PC-3 (cell line): ENCODE measurements at regions not wholly inside any gene's neighbourhood (a gene's known extent, or its start where the extent isn't known, plus 50 kb on each side); places are given as distances from the start of the nearest gene placed in this dataset.

Experiments used
- ATAC-seq: fragments of 200-7000 bp; cut with Tn5 transposase; 2 replicates; pipeline ENCODE4 v1.9.1; 2020; ENCODE audit warnings: mild to moderate bottlenecking, moderate library complexity
- BruUV-seq: library from RNA; stranded (reverse); fragments of 400-500 nt; replicated peaks from 2 replicates; lab custom pipeline; 2021; lab: Mats Ljungman, UMichigan
- CTCF ChIA-PET: fragments of 300-600 bp; sonication (Branson Sonifier 250); formaldehyde crosslinking; loops from one replicate; lab custom pipeline; 2022; ENCODE audit warnings: antibody characterized with exemption; lab: Charles Lee
- POLR2A ChIA-PET: fragments of 300-600 bp; sonication (Branson Sonifier 250); formaldehyde crosslinking; loops from one replicate; lab custom pipeline; 2022; ENCODE audit warnings: antibody characterized with exemption; ENCODE audit not compliant: unreplicated experiment; lab: Charles Lee
- DNase-seq: peaks from one replicate; pipeline ENCODE4 v3.0.0-alpha.2; 2015
- H2AFZ ChIP-seq: fragments of 300-600 bp; sonication (generic); 2 replicates; pipeline ENCODE4 v1.6.0; 2016; ENCODE audit warnings: antibody characterized with exemption, low read length
- H3F3A ChIP-seq: fragments of 300-600 bp; sonication (generic); one replicate; pipeline ENCODE4 v1.6.0; 2017; ENCODE audit warnings: antibody characterized with exemption, low read length, control low read depth, mild to moderate bottlenecking; ENCODE audit not compliant: unreplicated experiment
- H3K27ac ChIP-seq: fragments of 300-600 bp; sonication (generic); 2 replicates; pipeline ENCODE4 v1.5.1; 2016; ENCODE audit warnings: mild to moderate bottlenecking, low read length
- H3K27me3 ChIP-seq: fragments of 300-600 bp; sonication (generic); 2 replicates; pipeline ENCODE4 v1.6.1; 2016; ENCODE audit warnings: low read length, mixed read lengths
- H3K36me3 ChIP-seq: fragments of 300-600 bp; sonication (generic); 2 replicates; pipeline ENCODE4 v1.6.1; 2016; ENCODE audit warnings: low read depth, mixed run types, low read length, mixed read lengths
- H3K4me1 ChIP-seq: fragments of 300-600 bp; sonication (generic); 2 replicates; pipeline ENCODE4 v1.5.1; 2016; ENCODE audit warnings: low read length; ENCODE audit not compliant: insufficient read depth
- H3K4me2 ChIP-seq: fragments of 300-600 bp; sonication (generic); 2 replicates; pipeline ENCODE4 v1.6.0; 2016; ENCODE audit warnings: low read length
- H3K4me3 ChIP-seq: fragments of 300-600 bp; sonication (generic); 2 replicates; pipeline ENCODE4 v1.5.1; 2016; ENCODE audit warnings: mild to moderate bottlenecking, low read length, mixed read lengths
- H3K79me2 ChIP-seq: fragments of 300-600 bp; sonication (generic); 2 replicates; pipeline ENCODE4 v1.6.1; 2017; ENCODE audit warnings: low read length, mixed read lengths
- H3K9ac ChIP-seq: fragments of 300-600 bp; sonication (generic); 2 replicates; pipeline ENCODE4 v1.6.0; 2016; ENCODE audit warnings: mild to moderate bottlenecking, low read length
- H3K9me2 ChIP-seq: fragments of 300-600 bp; sonication (generic); replicated peaks from 2 replicates; pipeline ENCODE4 v1.6.1; 2016; ENCODE audit warnings: mixed run types, low read length, mixed read lengths
- H3K9me3 ChIP-seq: fragments of 300-600 bp; sonication (generic); 2 replicates; pipeline ENCODE4 v1.6.1; 2016; ENCODE audit warnings: low read length, mixed read lengths
- H4K20me1 ChIP-seq: fragments of 300-600 bp; sonication (generic); 2 replicates; pipeline ENCODE4 v1.6.1; 2016; ENCODE audit warnings: low read length, mixed read lengths
- CTCF ChIP-seq: fragments of 300-600 bp; sonication (generic); conservative IDR thresholded peaks from 2 replicates; pipeline ENCODE4 v1.5.1; 2017; ENCODE audit warnings: antibody characterized with exemption, low read depth, mild to moderate bottlenecking, low read length
- EZH2 ChIP-seq: fragments of 300-600 bp; sonication (generic); IDR thresholded peaks from one replicate; pipeline ENCODE4 v1.6.1; 2017; ENCODE audit warnings: antibody characterized with exemption, mild to moderate bottlenecking, low read length; ENCODE audit not compliant: unreplicated experiment
- EZH2phosphoT487 ChIP-seq: fragments of 300-600 bp; sonication (generic); IDR thresholded peaks from 2 replicates; pipeline ENCODE4 v1.6.1; 2018; ENCODE audit warnings: mild to moderate bottlenecking, antibody characterized with exemption, low read length, borderline replicate concordance
- intact Hi-C: fragments of 100-400 bp; cut with micrococcal nuclease; formaldehyde crosslinking; loops from 2 replicates; pipeline ENCODE4 v1.9.0; 2023

- Histone ChIP-seq H3K36me3 (no peaks in the 10 kb centered on the region), H4K20me1 (no peaks in the 10 kb centered on the region), H3K4me3 (no peak overlapping the region), H3K9me2 (no peaks in the 10 kb centered on the region), H3K9ac (no peak overlapping the region), H3K27ac (no peak overlapping the region), H3K4me2 (no peak overlapping the region), H3K4me1 (no peaks in the 10 kb centered on the region), H3F3A (no peaks in the 10 kb centered on the region), H3K27me3 (no peaks in the 10 kb centered on the region), H3K79me2 (no peaks in the 10 kb centered on the region), H3K9me3 (no peaks in the 10 kb centered on the region), H2AFZ (no peak overlapping the region)
- DNase-seq: no peak
- ATAC-seq: no peak
- no TSS peak for BruUV-seq
- POLR2A ChIA-PET: no interaction called here
- CTCF ChIA-PET: no interaction called here
- no peak for TF ChIP-seq EZH2phosphoT487
- no peak for TF ChIP-seq CTCF
- no peak for TF ChIP-seq EZH2
- intact Hi-C loops: no loop called here
These were observed 73.3 kb upstream of the WAC start for GRCh38 chr10:28459453-28460144.

DNA sequence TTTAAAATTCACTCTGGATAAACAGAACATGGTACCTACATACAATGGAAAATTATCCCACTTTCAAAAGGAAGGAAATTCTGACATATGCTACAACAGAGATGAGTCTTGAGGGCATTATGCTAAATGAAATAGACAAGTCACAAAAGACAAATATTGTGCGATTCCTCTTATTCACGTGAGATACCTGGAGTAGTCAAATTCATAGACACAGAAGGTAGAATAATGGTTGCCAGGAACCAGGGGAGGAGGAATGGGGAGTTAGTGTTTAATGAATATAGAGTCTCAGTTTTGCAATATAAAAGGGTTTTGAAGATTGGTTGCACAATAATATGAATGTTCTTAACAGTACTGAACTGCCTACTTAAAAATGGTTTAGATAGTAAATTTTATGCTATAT lies 69.8 kb upstream of the WAC start:
- no peak overlapping the region for H3K9ac ChIP-seq
- no peaks in the 10 kb centered on the region for H3K4me1 ChIP-seq
- ChIA-PET POLR2A (no interaction called here), CTCF (no interaction called here)
- ATAC-seq (no peak), DNase-seq (no peak)
- no peaks in the 10 kb centered on the region for H3K27me3 ChIP-seq
- no peak for TF ChIP-seq EZH2
- TF ChIP-seq EZH2phosphoT487: no peak
- no peak for TF ChIP-seq CTCF
- H3F3A ChIP-seq: no peaks in the 10 kb centered on the region
- no peak overlapping the region for H2AFZ ChIP-seq
- no peaks in the 10 kb centered on the region for H4K20me1 ChIP-seq
- no peaks in the 10 kb centered on the region for H3K79me2 ChIP-seq
- H3K4me3 ChIP-seq: no peak overlapping the region
- intact Hi-C loops: no loop called here
- H3K9me2 ChIP-seq: no peaks in the 10 kb centered on the region
- no TSS peak for BruUV-seq
- no peak overlapping the region for H3K4me2 ChIP-seq
- H3K36me3 ChIP-seq: no peaks in the 10 kb centered on the region
- no peaks in the 10 kb centered on the region for H3K9me3 ChIP-seq
- H3K27ac ChIP-seq: no peak overlapping the region

GRCh38 chr10:28463676-28464395 lies 69.1 kb upstream of the WAC start:
- TF ChIP-seq EZH2: no peak
- TF ChIP-seq EZH2phosphoT487: no peak
- TF ChIP-seq CTCF: no peak
- no peak for ATAC-seq
- Histone ChIP-seq H3K27me3 (no peaks in the 10 kb centered on the region), H3K4me1 (no peaks in the 10 kb centered on the region), H2AFZ (no peak overlapping the region), H3K36me3 (no peaks in the 10 kb centered on the region), H3K9me2 (no peaks in the 10 kb centered on the region), H3K4me2 (no peak overlapping the region), H3K79me2 (no peaks in the 10 kb centered on the region), H3K9ac (no peak overlapping the region), H3F3A (no peaks in the 10 kb centered on the region), H3K4me3 (no peak overlapping the region), H3K27ac (no peak overlapping the region), H4K20me1 (no peaks in the 10 kb centered on the region), H3K9me3 (no peaks in the 10 kb centered on the region)
- BruUV-seq: no TSS peak
- CTCF ChIA-PET: no interaction called here
- no peak for DNase-seq
- POLR2A ChIA-PET: no interaction called here
- intact Hi-C loops: no loop called here
